ENCODE measurements at regions not wholly inside any gene's neighbourhood (a gene's known extent, or its start where the extent isn't known, plus 50 kb on each side); places are given as distances from the start of the nearest gene placed in this dataset.

- no peak for DNase-seq
Observed at GRCh38 chr2:120785228-120785966, 49.7 kb downstream of the GLI2 start.

GRCh38 chr2:120786038-120786960 lies 50.6 kb downstream of the GLI2 start:
- DNase-seq, result no peak

GRCh38 chr2:120787111-120787821 lies 51.6 kb downstream of the GLI2 start:
- no peak for DNase-seq

- no peak for DNase-seq
Observed at GRCh38 chr2:120787822-120788700, 52.4 kb downstream of the GLI2 start.

- no peak for DNase-seq
Observed at GRCh38 chr2:120791243-120791961, 55.7 kb downstream of the GLI2 start.

GRCh38 chr2:120791962-120792297 lies 56.3 kb downstream of the GLI2 start:
- DNase-seq, result no peak

GRCh38 chr2:120793682-120794403 lies 58.2 kb downstream of the GLI2 start:
- DNase-seq, result no peak

- no peak for DNase-seq
Observed at GRCh38 chr2:120794716-120795115, 59.0 kb downstream of the GLI2 start.

- DNase-seq, result no peak
Observed at GRCh38 chr2:120796094-120796493, 60.4 kb downstream of the GLI2 start.

GRCh38 chr2:120797421-120798221 lies 62.0 kb downstream of the GLI2 start:
- no peak for DNase-seq

- no peak for DNase-seq
Observed at GRCh38 chr2:120798567-120799247, 63.0 kb downstream of the GLI2 start.

GRCh38 chr2:120802158-120802557 lies 66.5 kb downstream of the GLI2 start:
- no peak for DNase-seq

GRCh38 chr2:120802867-120803484 lies 67.3 kb downstream of the GLI2 start:
- DNase-seq, result no peak

GRCh38 chr2:120803764-120804335 lies 68.2 kb downstream of the GLI2 start:
- no peak for DNase-seq

- DNase-seq, result no peak
Observed at GRCh38 chr2:120804459-120804858, 68.8 kb downstream of the GLI2 start.

- DNase-seq, result no peak
Observed at GRCh38 chr2:120805011-120805410, 69.3 kb downstream of the GLI2 start.

- DNase-seq, result no peak
Observed at GRCh38 chr2:120805602-120806001, 69.9 kb downstream of the GLI2 start.

GRCh38 chr2:120807751-120808150 lies 72.1 kb downstream of the GLI2 start:
- no peak for DNase-seq

GRCh38 chr2:120809151-120809550 lies 73.5 kb downstream of the GLI2 start:
- DNase-seq, result no peak
